GM06990 (cell line): ENCODE measurements at regions not wholly inside any gene's neighbourhood (a gene's known extent, or its start where the extent isn't known, plus 50 kb on each side); places are given as distances from the start of the nearest gene placed in this dataset.
"Not testable (repeated sequence)": the region's sequence is repeated elsewhere in the genome, so short reads cannot be mapped to it uniquely, and the experiment has no call there.

Experiments used
- DNase-seq: peaks from one replicate; pipeline ENCODE4 v3.0.0-alpha.2; 2011; ENCODE audit not compliant: insufficient read length; ENCODE audit errors: extremely low read depth
- H3K27me3 ChIP-seq: replicated peaks from 2 replicates; pipeline ENCODE4 v1.6.0; 2011; ENCODE audit warnings: low read length; ENCODE audit not compliant: control insufficient read depth, insufficient read depth
- H3K36me3 ChIP-seq: 2 replicates; pipeline ENCODE4 v1.5.1; 2011; ENCODE audit warnings: low read length; ENCODE audit not compliant: control insufficient read depth, insufficient read depth
- H3K4me3 ChIP-seq: replicated peaks from 2 replicates; pipeline ENCODE4 v1.5.1; 2011; ENCODE audit warnings: low read depth, mild to moderate bottlenecking, control low read depth, low read length
- CTCF ChIP-seq: IDR thresholded peaks from 2 replicates; pipeline ENCODE4 v1.5.1; 2011; ENCODE audit warnings: low read length, control low read depth, mild to moderate bottlenecking, inconsistent platforms; ENCODE audit not compliant: insufficient read depth, poor library complexity, severe bottlenecking

- no peak for TF ChIP-seq CTCF
Measured at GRCh38 chr3:130800829-130801228, 54.2 kb upstream of the PIK3R4 start.

GRCh38 chr3:130801473-130801872 is 54.8 kb upstream of the PIK3R4 start:
- no peak for TF ChIP-seq CTCF
- no peaks in the 10 kb centered on the region for H3K27me3 ChIP-seq

More at GRCh38 chr3:130800829-130801228, 54.2 kb upstream of the PIK3R4 start:
- Histone ChIP-seq H3K27me3 (no peaks in the 10 kb centered on the region), H3K36me3 (no peaks in the 10 kb centered on the region), H3K4me3 (no peak overlapping the region)
- no peak for DNase-seq

GRCh38 chr3:130811557-130811956 is 64.9 kb upstream of the PIK3R4 start:
- no peak for DNase-seq
- no peaks in the 10 kb centered on the region for H3K36me3 ChIP-seq
- no peak for TF ChIP-seq CTCF
- no peak overlapping the region for H3K4me3 ChIP-seq
- no peaks in the 10 kb centered on the region for H3K27me3 ChIP-seq

More at GRCh38 chr3:130801473-130801872, 54.8 kb upstream of the PIK3R4 start:
- DNase-seq, result no peak
- H3K36me3 ChIP-seq, result no peaks in the 10 kb centered on the region
- no peak overlapping the region for H3K4me3 ChIP-seq

- Histone ChIP-seq H3K36me3 (no peaks in the 10 kb centered on the region), H3K27me3 (no peaks in the 10 kb centered on the region), H3K4me3 (no peak overlapping the region)
- no peak for TF ChIP-seq CTCF
- DNase-seq, result no peak
Measured at GRCh38 chr3:130814691-130815472, 68.3 kb upstream of the PIK3R4 start.

GRCh38 chr3:130816561-130817445 is 70.2 kb upstream of the PIK3R4 start:
- H3K36me3 ChIP-seq, result no peaks in the 10 kb centered on the region
- no peaks in the 10 kb centered on the region for H3K27me3 ChIP-seq
- no peak overlapping the region for H3K4me3 ChIP-seq
- no peak for DNase-seq
- no peak for TF ChIP-seq CTCF

- H3K4me3 ChIP-seq, H3K27me3 ChIP-seq, DNase-seq, H3K36me3 ChIP-seq: not testable (repeated sequence)
Measured at GRCh38 chr3:130818066-130818465, 71.4 kb upstream of the PIK3R4 start.
